Stomach (tissue), 8 donors: ENCODE measurements at regions not wholly inside any gene's neighbourhood (a gene's known extent, or its start where the extent isn't known, plus 50 kb on each side); places are given as distances from the start of the nearest gene placed in this dataset.

ENCODE experiments used
- DNase-seq, 2 donors: peaks; one replicate each; pipeline versions ENCODE4 v3.0.0 to v3.0.0-alpha.2; 2013 to 2019
- H3K27ac ChIP-seq, 5 donors: fragments of 200-600 bp in 4 of 5; sonication (generic) in 4 of 5; one replicate each; pipeline ENCODE4 v1.5.1; 2013 to 2019; ENCODE audit warnings: mild to moderate bottlenecking in 1 of 5, moderate library complexity in 1 of 5
- H3K27me3 ChIP-seq, 3 donors: fragments of 200-600 bp; sonication (generic); one replicate each; pipeline ENCODE4 v1.5.1; 2017 to 2019; ENCODE audit warnings: mixed run types in 1 of 3
- H3K36me3 ChIP-seq, 4 donors: fragments of 200-600 bp; sonication (generic); 1 replicate in 3 of 4; 2 replicates in 1 of 4; pipeline ENCODE4 v1.5.1; 2016 to 2019
- H3K4me1 ChIP-seq, 4 donors: fragments of 200-600 bp; sonication (generic); one replicate each; pipeline ENCODE4 v1.5.1; 2016 to 2019
- H3K4me3 ChIP-seq, 4 donors: fragments of 200-600 bp; sonication (generic) in 3 of 4; one replicate each; pipeline ENCODE4 v1.5.1; 2016 to 2019; ENCODE audit warnings: mild to moderate bottlenecking in 1 of 4
- H3K9me3 ChIP-seq, 4 donors: fragments of 200-600 bp; sonication (generic); one replicate each; pipeline ENCODE4 v1.5.1; 2016 to 2019
- EP300 ChIP-seq: sonication (generic); formaldehyde crosslinking; IDR thresholded peaks from one replicate; pipeline ENCODE4 v1.6.1; 2017; ENCODE audit warnings: antibody characterized with exemption
- POLR2A ChIP-seq, 4 donors: fragments of 450-650 bp; IDR thresholded peaks; one replicate each; pipeline ENCODE4 v1.6.1; 2016; ENCODE audit warnings: antibody characterized with exemption in 4 of 4, control low read depth in 2 of 4, mild to moderate bottlenecking in 1 of 4, moderate library complexity in 1 of 4
- POLR2AphosphoS5 ChIP-seq, 3 donors: sonication (generic); formaldehyde crosslinking; IDR thresholded peaks; one replicate each; pipeline ENCODE4 v1.6.1; 2016; ENCODE audit warnings: antibody characterized with exemption in 3 of 3
- WGBS, 5 donors: extraction: QIAGEN DNeasy Blood & Tissue Kit in 3 of 5; methylation state at CpG; one replicate each; pipeline versions ENCODE4 v1.1.5 to v1.1.7; 2013 to 2018; 5-methylcytosine and 5-hydroxymethylcytosine counted together
- intact Hi-C: fragments of 100-400 bp; cut with DNase I; formaldehyde crosslinking; loops from one replicate; pipeline ENCODE4 v1.15.1; 2023; ENCODE audit warnings: low total_unique reads
- TF ChIP-seq, protein P1 (sequence below), 7 experiments: fragments of 450-650 bp in 4 of 7; fragments of 200-600 bp in 3 of 7; sonication (generic) in 3 of 7; IDR thresholded peaks; one replicate each; pipeline ENCODE4 v1.5.1; 2016 to 2019; ENCODE audit warnings: antibody characterized with exemption in 7 of 7, control low read depth in 2 of 7, mild to moderate bottlenecking in 1 of 7
- donor health status: healthy with polysubstance abuse.
- donor health status: Bipolar disorder and iron deficiency.
- donor health status: healthy.

GRCh38 chr7:31458203-31458602, 55.7 kb upstream of the ITPRID1 start:
- no peak for DNase-seq
- Histone ChIP-seq H3K27ac (no peak overlapping the region), H3K9me3 (peaks cover 0 to 5% (median 0%) of the 10 kb centered on the region in 4 donors), H3K4me3 (no peak overlapping the region), H3K4me1 (no peaks in the 10 kb centered on the region), H3K36me3 (no peaks in the 10 kb centered on the region), H3K27me3 (peaks cover 0 to 4% (median 0%) of the 10 kb centered on the region in 3 donors)
- 75 to 92% (median 89%) methylated on average over 4 of the region's 4 CpGs for WGBS, 5 donors
- intact Hi-C loops: loop anchor here (10.0 kb wide), 1 partner anchor 277 kb away; no protein-coding TSS in a partner anchor
- TF ChIP-seq EP300: no peak

- H3K27ac ChIP-seq: no peak overlapping the region
- no peaks in the 10 kb centered on the region for H3K27me3 ChIP-seq
- H3K9me3 ChIP-seq: no peaks in the 10 kb centered on the region
- intact Hi-C loops: no loop called here
- TF ChIP-seq, protein P1, sequence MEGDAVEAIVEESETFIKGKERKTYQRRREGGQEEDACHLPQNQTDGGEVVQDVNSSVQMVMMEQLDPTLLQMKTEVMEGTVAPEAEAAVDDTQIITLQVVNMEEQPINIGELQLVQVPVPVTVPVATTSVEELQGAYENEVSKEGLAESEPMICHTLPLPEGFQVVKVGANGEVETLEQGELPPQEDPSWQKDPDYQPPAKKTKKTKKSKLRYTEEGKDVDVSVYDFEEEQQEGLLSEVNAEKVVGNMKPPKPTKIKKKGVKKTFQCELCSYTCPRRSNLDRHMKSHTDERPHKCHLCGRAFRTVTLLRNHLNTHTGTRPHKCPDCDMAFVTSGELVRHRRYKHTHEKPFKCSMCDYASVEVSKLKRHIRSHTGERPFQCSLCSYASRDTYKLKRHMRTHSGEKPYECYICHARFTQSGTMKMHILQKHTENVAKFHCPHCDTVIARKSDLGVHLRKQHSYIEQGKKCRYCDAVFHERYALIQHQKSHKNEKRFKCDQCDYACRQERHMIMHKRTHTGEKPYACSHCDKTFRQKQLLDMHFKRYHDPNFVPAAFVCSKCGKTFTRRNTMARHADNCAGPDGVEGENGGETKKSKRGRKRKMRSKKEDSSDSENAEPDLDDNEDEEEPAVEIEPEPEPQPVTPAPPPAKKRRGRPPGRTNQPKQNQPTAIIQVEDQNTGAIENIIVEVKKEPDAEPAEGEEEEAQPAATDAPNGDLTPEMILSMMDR (IDR thresholded peaks at IDR 0.05): no peak
- TF ChIP-seq POLR2A (IDR thresholded peaks at IDR 0.05) (no peak), POLR2AphosphoS5 (IDR thresholded peaks at IDR 0.05) (no peak), EP300 (no peak)
- DNase-seq: no peak
- no peaks in the 10 kb centered on the region for H3K4me1 ChIP-seq
- no peaks in the 10 kb centered on the region for H3K36me3 ChIP-seq
- H3K4me3 ChIP-seq: no peak overlapping the region
- WGBS, 5 donors: 85 to 91% (median 88%) methylated on average over 3 of the region's 3 CpGs
These were observed 51.3 kb upstream of the ITPRID1 start for GRCh38 chr7:31462636-31463035.
